Esophagus squamous epithelium (tissue), 4 donors: ENCODE measurements at regions not wholly inside any gene's neighbourhood (a gene's known extent, or its start where the extent isn't known, plus 50 kb on each side); places are given as distances from the start of the nearest gene placed in this dataset.

Experiments
- POLR2A ChIP-seq, 4 donors: fragments of 450-650 bp; IDR thresholded peaks; one replicate each; pipeline ENCODE4 v1.6.1; 2017; ENCODE audit warnings: antibody characterized with exemption in 4 of 4, mild to moderate bottlenecking in 4 of 4, moderate library complexity in 3 of 4
- TF ChIP-seq, protein P1 (sequence below), 6 experiments: fragments of 450-650 bp in 4 of 6; fragments of 200-600 bp in 2 of 6; sonication (generic) in 2 of 6; IDR thresholded peaks; one replicate each; pipeline ENCODE4 v1.5.1; 2016 to 2019; ENCODE audit warnings: antibody characterized with exemption in 6 of 6, mild to moderate bottlenecking in 4 of 6, moderate library complexity in 4 of 6

DNA sequence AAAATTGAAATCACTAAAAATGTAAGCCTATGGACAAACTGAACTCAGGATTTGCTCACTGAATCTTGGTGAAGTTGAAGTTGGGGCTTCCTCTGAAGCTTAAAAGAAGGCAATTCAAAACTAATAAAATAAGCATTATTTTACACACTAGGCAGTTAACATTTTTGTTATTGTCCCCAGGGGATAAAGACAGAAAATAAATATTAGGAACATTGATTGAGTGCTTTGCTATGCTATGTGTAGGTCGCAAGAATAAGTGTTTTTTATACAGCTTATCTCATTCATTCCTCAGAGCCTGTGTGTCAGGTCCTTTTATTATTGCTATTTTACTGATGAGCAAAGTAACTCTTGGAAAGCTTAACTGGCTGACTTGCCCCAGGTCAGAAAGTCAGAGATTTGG lies 82.2 kb downstream of the ZNF608 start:
- TF ChIP-seq POLR2A (IDR thresholded peaks at IDR 0.05), result no peak
- TF ChIP-seq, protein P1, sequence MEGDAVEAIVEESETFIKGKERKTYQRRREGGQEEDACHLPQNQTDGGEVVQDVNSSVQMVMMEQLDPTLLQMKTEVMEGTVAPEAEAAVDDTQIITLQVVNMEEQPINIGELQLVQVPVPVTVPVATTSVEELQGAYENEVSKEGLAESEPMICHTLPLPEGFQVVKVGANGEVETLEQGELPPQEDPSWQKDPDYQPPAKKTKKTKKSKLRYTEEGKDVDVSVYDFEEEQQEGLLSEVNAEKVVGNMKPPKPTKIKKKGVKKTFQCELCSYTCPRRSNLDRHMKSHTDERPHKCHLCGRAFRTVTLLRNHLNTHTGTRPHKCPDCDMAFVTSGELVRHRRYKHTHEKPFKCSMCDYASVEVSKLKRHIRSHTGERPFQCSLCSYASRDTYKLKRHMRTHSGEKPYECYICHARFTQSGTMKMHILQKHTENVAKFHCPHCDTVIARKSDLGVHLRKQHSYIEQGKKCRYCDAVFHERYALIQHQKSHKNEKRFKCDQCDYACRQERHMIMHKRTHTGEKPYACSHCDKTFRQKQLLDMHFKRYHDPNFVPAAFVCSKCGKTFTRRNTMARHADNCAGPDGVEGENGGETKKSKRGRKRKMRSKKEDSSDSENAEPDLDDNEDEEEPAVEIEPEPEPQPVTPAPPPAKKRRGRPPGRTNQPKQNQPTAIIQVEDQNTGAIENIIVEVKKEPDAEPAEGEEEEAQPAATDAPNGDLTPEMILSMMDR (IDR thresholded peaks at IDR 0.05), result no peak
